ENCODE measurements at regions not wholly inside any gene's neighbourhood (a gene's known extent, or its start where the extent isn't known, plus 50 kb on each side); places are given as distances from the start of the nearest gene placed in this dataset.

DNA sequence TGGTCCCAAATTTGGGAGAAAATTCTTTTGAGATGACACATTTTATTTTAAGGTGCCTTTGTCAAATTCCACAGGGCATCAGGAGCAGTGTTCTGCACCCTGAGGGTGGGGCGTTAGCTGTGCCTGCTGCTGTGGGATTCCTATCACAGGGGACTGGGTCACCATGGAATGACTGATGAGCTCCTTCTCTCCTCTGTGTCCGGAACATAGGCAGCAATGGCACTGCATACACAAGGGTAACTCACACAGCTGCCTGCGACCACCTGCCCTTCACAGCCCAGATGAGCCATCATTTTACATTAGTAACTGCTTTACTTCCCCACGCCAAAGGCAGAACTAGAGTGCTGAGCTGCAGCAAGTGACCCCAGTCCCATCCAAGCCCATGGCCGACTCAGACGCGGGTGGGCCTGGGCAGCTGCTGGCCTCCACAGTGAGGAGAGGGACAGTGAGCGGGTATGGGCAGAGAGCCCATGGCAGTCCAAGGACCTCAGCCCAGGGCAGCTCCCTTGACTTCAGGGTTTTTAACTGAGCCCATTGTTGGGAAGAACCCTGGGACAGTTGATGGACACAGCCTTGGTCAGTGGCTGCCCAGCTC lies 93.7 kb downstream of the GADD45G start:
- DNase-seq = no peak

GRCh38 chr9:89699646-89700045 lies 94.8 kb downstream of the GADD45G start:
- no peak for DNase-seq

DNA sequence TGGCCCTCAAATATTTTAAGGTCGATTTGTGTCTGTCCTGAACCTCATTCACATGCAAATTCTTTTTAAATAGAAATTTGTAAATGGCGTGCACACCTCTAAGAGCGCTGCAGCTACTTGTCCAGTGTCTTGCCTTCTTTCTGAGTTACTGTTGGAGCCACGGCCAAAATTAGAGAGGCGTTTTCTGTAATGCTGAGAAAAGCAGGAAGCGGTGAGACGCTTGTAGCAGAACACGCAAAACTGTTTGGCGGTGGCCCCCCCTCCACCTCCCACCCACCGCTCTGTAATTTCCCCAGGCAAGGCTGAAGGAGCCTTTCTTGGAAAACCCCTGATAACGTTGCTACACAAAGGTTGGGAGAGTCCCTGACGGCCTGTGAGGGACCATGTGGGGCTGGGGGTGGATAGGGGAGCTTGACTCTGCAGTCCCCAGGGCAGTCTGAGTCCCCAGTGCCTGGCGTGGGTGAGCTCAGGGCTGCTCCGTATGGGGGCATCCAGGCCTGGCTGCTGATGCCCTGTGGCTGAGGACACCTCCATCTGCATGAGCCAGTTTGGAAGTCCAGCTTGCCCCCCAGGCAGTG lies 96.5 kb downstream of the GADD45G start:
- no peak for DNase-seq

GRCh38 chr9:89702401-89702800 lies 97.6 kb downstream of the GADD45G start:
- no peak for DNase-seq

GRCh38 chr9:89705651-89706050 lies 100.8 kb downstream of the GADD45G start:
- DNase-seq = no peak

DNA sequence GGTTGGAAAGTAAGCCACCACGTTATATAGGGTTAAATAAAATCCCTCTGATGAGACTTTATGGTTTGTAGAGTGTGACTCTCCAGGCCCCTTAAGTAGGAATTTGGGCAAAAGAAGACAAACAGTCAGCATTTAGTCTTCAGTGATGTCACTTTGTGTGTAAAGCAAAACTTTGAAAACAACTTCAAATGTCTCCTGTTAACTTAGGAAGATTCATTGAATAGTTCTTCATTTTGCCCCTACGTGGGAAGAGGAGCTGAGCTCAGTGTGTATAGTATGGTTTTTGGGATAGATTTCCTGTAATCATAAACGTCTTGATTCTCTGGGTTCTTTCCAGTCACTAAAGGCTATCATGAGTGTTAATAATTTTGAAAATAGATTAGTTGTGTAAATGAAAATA lies 101.3 kb downstream of the GADD45G start:
- no peak for DNase-seq

- no peak for DNase-seq
Observed at GRCh38 chr9:89706731-89707191, 101.9 kb downstream of the GADD45G start.

GRCh38 chr9:89710697-89711096 lies 105.9 kb downstream of the GADD45G start:
- DNase-seq = no peak

DNA sequence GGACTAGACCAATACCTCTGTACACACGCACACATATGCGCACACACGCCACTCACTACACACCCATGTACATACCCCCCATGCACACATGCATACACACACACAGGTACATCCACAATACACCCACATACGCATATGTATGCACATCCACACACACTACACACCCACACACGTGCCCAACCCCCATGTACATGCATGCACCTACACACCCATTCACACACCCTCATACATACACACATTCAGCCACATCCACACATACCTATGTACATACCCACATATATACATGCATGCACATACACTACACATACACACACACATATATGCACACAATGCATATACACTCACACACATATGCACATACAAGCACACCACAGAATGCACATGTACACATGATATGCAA lies 107.1 kb downstream of the GADD45G start:
- no peak for DNase-seq

DNA sequence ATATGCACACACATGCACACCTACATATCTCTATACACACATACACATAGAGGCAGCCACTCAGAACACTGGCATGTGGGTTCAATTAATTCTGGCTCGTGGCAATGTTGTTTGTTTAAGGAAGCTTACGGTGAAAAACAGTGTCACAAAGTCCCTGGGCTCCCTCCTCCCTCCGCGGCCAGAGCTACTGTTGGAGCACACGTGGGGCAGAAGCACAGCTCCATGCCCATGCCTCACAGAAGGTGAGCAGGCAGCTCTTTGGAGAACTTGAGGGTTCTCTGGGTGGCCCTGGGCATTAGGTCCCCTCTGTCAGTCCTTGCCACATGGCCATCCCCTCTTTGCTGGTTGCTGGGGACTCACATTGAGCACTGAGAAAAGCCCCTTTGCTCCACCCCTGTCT lies 107.5 kb downstream of the GADD45G start:
- no peak for DNase-seq

- no peak for DNase-seq
Observed at GRCh38 chr9:89714321-89714720, 109.5 kb downstream of the GADD45G start.

GRCh38 chr9:89715318-89715858 lies 110.6 kb downstream of the GADD45G start:
- no peak for DNase-seq

GRCh38 chr9:89715881-89716280 lies 111.1 kb downstream of the GADD45G start:
- no peak for DNase-seq

- DNase-seq = no peak
Observed at GRCh38 chr9:89716559-89716958, 111.7 kb downstream of the GADD45G start.

GRCh38 chr9:89718176-89718575 lies 113.4 kb downstream of the GADD45G start:
- DNase-seq = no peak

GRCh38 chr9:89718651-89719050 lies 113.8 kb downstream of the GADD45G start:
- no peak for DNase-seq

DNA sequence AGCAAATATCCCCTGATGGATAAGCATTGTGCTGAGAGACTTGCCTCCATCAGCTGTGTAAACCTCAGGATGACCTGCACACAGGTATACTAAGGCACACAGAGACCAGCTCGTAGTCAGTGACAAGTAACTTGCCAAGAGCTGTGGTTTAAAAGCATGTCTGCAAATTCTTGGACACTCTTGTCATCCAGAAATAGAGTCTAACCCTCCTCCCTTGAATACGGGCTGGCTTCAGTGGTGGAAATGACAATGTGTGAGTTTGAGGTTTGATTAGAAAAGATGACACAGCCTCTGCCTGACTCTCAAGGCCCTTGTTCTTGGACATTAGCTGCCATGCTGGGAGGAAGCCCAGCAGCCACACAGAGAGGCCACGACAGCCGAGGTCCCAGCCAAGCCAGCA lies 114.4 kb downstream of the GADD45G start:
- no peak for DNase-seq

- DNase-seq = no peak
Observed at GRCh38 chr9:89720696-89721175, 115.9 kb downstream of the GADD45G start.

DNA sequence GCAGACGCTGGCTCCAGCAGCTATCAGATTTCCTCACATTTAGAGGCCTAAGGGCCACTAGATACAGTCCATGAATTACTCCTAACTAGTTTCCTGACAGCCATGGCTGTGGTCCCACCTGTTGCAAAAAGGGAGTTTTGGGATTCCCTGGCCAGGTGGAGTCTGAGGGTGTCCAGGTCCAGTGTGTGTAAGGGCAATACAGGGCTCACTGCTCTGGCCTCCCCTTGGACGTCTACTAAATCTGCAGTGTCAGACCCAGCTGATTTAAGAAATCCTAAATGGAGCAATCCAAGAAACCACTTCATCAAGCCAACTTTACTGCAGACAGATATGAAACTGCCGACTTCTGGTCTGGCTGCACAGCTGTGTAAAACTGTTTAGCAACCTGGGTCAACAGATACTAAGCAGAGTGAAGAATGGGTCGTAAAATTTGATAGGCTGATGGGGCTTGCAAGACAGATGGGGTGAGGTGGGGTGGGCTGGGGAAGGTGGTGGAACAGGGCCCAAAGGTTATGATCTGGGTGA lies 116.4 kb downstream of the GADD45G start:
- DNase-seq = no peak

GRCh38 chr9:89721971-89722530 lies 117.2 kb downstream of the GADD45G start:
- DNase-seq = no peak

- no peak for DNase-seq
Observed at GRCh38 chr9:89722712-89723111, 117.9 kb downstream of the GADD45G start.

DNA sequence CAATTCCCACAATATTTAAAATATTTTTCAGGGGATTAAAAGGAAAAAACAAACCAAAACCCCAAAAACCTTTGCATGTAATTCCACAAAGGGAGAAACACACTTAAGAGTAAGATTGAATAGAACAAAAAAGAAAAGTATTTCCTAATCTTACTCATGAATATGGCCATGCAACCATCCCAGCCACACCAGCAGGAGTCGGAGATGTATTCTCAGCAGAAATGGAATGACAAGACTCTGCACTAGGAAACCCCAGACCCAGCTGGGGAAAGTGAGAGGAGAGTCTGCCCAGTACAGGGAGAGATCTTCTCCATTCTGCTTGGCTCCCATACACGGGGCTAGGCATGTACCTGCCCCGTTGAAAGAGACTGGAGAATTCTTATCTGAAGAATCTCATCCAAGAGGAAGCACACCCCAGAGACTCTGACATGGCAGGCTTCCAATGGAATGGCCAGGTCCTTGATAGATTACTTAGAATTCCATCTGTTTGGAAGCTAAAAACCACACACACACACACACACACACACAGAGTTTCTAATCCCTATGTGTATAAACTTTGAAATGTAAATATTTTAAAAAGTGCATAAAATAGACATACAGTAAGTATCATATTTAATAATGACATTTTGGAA lies 118.8 kb downstream of the GADD45G start:
- DNase-seq = no peak

- no peak for DNase-seq
Observed at GRCh38 chr9:89724659-89725058, 119.8 kb downstream of the GADD45G start.

- no peak for DNase-seq
Observed at GRCh38 chr9:89725271-89725670, 120.5 kb downstream of the GADD45G start.
